HEK293 (cell line): ENCODE measurements at regions not wholly inside any gene's neighbourhood (a gene's known extent, or its start where the extent isn't known, plus 50 kb on each side); places are given as distances from the start of the nearest gene placed in this dataset.

Source experiments
- ATF2 ChIP-seq: fragments of 450-650 bp; formaldehyde crosslinking; IDR thresholded peaks from 2 replicates; pipeline ENCODE4 v1.5.1; 2016; ENCODE audit warnings: missing biosample characterization, missing genetic modification characterization, low read depth
- REST ChIP-seq: fragments of 450-650 bp; formaldehyde crosslinking; IDR thresholded peaks from 2 replicates; pipeline ENCODE4 v1.5.1; 2016; ENCODE audit warnings: missing biosample characterization, missing genetic modification characterization
- YY1 ChIP-seq: fragments of 450-650 bp; formaldehyde crosslinking; IDR thresholded peaks from 2 replicates; pipeline ENCODE4 v1.5.1; 2018; ENCODE audit warnings: missing biosample characterization, missing genetic modification characterization
- ZBTB44 ChIP-seq: fragments of 450-650 bp; IDR thresholded peaks from 2 replicates; pipeline ENCODE4 v1.5.1; 2018; ENCODE audit warnings: missing biosample characterization, mild to moderate bottlenecking, missing genetic modification characterization
- ZBTB7A ChIP-seq: fragments of 450-650 bp; formaldehyde crosslinking; IDR thresholded peaks from 2 replicates; pipeline ENCODE4 v1.5.1; 2016; ENCODE audit warnings: low read depth, missing biosample characterization, missing genetic modification characterization
- ZEB2 ChIP-seq: fragments of 450-650 bp; formaldehyde crosslinking; IDR thresholded peaks from 2 replicates; pipeline ENCODE4 v1.5.1; 2016; ENCODE audit warnings: missing biosample characterization, missing genetic modification characterization
- ZNF132 ChIP-seq: fragments of 450-650 bp; formaldehyde crosslinking; IDR thresholded peaks from 2 replicates; pipeline ENCODE4 v1.5.1; 2017; ENCODE audit warnings: missing biosample characterization, missing genetic modification characterization, borderline replicate concordance
- ZNF211 ChIP-seq: fragments of 450-650 bp; formaldehyde crosslinking; IDR thresholded peaks from 2 replicates; pipeline ENCODE4 v1.5.1; 2016; ENCODE audit warnings: low read depth, missing biosample characterization, missing genetic modification characterization
- ZNF23 ChIP-seq: fragments of 450-650 bp; formaldehyde crosslinking; IDR thresholded peaks from 2 replicates; pipeline ENCODE4 v1.5.1; 2016; ENCODE audit warnings: missing biosample characterization, missing genetic modification characterization, borderline replicate concordance
- ZNF24 ChIP-seq: fragments of 450-650 bp; formaldehyde crosslinking; IDR thresholded peaks from 2 replicates; pipeline ENCODE4 v1.5.1; 2016; ENCODE audit warnings: missing biosample characterization, missing genetic modification characterization
- ZNF423 ChIP-seq: fragments of 450-650 bp; formaldehyde crosslinking; IDR thresholded peaks from 2 replicates; pipeline ENCODE4 v1.5.1; 2016; ENCODE audit warnings: missing biosample characterization, missing genetic modification characterization
- ZNF776 ChIP-seq: fragments of 450-650 bp; formaldehyde crosslinking; IDR thresholded peaks from 2 replicates; pipeline ENCODE4 v1.5.0; 2017; ENCODE audit warnings: missing biosample characterization, missing genetic modification characterization, borderline replicate concordance
- TF ChIP-seq, protein P1 (sequence below): fragments of 450-650 bp; formaldehyde crosslinking; IDR thresholded peaks from 2 replicates; pipeline ENCODE4 v1.5.1; 2016; ENCODE audit warnings: missing biosample characterization, missing genetic modification characterization
- TF ChIP-seq, protein P2 (sequence below): fragments of 450-650 bp; IDR thresholded peaks from 2 replicates; pipeline ENCODE4 v1.5.1; 2018; ENCODE audit warnings: missing biosample characterization, missing genetic modification characterization

- TF ChIP-seq ZNF776 (tag by site-specific recombination), result no peak
- TF ChIP-seq, protein P1, sequence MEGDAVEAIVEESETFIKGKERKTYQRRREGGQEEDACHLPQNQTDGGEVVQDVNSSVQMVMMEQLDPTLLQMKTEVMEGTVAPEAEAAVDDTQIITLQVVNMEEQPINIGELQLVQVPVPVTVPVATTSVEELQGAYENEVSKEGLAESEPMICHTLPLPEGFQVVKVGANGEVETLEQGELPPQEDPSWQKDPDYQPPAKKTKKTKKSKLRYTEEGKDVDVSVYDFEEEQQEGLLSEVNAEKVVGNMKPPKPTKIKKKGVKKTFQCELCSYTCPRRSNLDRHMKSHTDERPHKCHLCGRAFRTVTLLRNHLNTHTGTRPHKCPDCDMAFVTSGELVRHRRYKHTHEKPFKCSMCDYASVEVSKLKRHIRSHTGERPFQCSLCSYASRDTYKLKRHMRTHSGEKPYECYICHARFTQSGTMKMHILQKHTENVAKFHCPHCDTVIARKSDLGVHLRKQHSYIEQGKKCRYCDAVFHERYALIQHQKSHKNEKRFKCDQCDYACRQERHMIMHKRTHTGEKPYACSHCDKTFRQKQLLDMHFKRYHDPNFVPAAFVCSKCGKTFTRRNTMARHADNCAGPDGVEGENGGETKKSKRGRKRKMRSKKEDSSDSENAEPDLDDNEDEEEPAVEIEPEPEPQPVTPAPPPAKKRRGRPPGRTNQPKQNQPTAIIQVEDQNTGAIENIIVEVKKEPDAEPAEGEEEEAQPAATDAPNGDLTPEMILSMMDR, result no peak
- TF ChIP-seq ZEB2 (tag by site-specific recombination), result no peak
- TF ChIP-seq, protein P2, sequence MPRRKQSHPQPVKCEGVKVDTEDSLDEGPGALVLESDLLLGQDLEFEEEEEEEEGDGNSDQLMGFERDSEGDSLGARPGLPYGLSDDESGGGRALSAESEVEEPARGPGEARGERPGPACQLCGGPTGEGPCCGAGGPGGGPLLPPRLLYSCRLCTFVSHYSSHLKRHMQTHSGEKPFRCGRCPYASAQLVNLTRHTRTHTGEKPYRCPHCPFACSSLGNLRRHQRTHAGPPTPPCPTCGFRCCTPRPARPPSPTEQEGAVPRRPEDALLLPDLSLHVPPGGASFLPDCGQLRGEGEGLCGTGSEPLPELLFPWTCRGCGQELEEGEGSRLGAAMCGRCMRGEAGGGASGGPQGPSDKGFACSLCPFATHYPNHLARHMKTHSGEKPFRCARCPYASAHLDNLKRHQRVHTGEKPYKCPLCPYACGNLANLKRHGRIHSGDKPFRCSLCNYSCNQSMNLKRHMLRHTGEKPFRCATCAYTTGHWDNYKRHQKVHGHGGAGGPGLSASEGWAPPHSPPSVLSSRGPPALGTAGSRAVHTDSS, result no peak
- TF ChIP-seq ZNF423, result no peak
- TF ChIP-seq YY1 (tag by site-specific recombination), result no peak
- TF ChIP-seq REST (tag by site-specific recombination), result no peak
- TF ChIP-seq ZNF132 (tag by site-specific recombination), result no peak
- no peak for TF ChIP-seq ATF2
- TF ChIP-seq ZNF211, result no peak
- TF ChIP-seq ZBTB44 (tag by site-specific recombination), result no peak
- no peak for TF ChIP-seq ZNF24
- TF ChIP-seq ZBTB7A (tag by site-specific recombination), result no peak
- TF ChIP-seq ZNF23, result no peak
Observed at GRCh38 chr11:19372381-19372780, 131.6 kb upstream of the E2F8 start.
